ENCODE measurements at regions not wholly inside any gene's neighbourhood (a gene's known extent, or its start where the extent isn't known, plus 50 kb on each side); places are given as distances from the start of the nearest gene placed in this dataset.

DNA sequence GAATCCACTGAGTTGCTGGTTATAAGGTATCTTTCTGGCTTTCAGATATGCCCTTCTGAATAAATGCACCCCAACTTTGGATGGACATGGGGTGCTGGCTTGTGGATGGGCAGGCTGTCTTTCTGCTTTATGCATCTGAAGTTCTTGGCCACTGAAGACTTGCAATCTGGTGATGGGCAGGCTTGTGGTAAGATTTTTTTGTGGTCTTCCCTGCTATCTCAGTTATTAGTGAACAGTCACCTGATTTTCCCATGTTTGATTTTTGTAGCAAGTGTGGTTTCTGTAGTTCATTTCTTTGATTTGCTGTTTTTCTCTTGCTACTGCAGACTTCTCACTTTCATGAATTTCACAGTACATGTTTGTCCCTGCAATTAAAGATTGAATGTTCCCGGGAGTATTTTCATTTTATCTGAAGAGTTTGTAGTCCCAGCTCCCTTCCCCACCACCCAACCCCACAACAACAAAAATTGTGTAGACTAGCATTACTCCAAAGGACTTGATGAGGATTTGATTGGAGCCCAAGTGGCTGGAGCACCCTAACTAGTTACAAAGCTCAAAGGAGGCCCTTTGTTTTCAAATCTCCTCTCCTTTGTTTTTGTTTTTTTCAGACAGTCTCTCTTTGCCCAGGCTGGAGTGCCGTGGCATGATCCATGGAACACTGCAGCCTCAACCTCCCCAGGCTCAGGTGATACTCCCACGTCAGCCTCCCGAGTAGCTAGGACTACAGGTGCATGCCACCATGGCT lies 63.6 kb upstream of the MGAT5 start:
- TF ChIP-seq POLR2A (IDR thresholded peaks at IDR 0.05; ENCODE audit: low read depth, low read length) (no peak), CHD1 (IDR thresholded peaks at IDR 0.05; ENCODE audit: low read depth, low read length) (no peak), RCOR1 (IDR thresholded peaks at IDR 0.05; ENCODE audit: insufficient replicate concordance, low read length) (no peak), BHLHE40 (IDR thresholded peaks at IDR 0.05; ENCODE audit: low read depth, low read length) (no peak), RAD21 (IDR thresholded peaks at IDR 0.05; ENCODE audit: low read length) (no peak), RFX5 (IDR thresholded peaks at IDR 0.05; ENCODE audit: low read depth, low read length) (no peak), FOS (IDR thresholded peaks at IDR 0.05; ENCODE audit: low read depth, low read length) (no peak), NFE2L2 (IDR thresholded peaks at IDR 0.05; ENCODE audit: low read depth, low read length) (no peak), MAZ (IDR thresholded peaks at IDR 0.05; ENCODE audit: borderline replicate concordance, low read depth, low read length) (no peak), CEBPB (IDR thresholded peaks at IDR 0.05; ENCODE audit: low read depth, low read length) (no peak), MXI1 (IDR thresholded peaks at IDR 0.05; ENCODE audit: borderline replicate concordance, low read depth, low read length) (no peak), MAFK (IDR thresholded peaks at IDR 0.05; ENCODE audit: low read depth, low read length) (no peak), SMC3 (IDR thresholded peaks at IDR 0.05; ENCODE audit: low read depth, low read length) (no peak)
- TF ChIP-seq, protein P1, sequence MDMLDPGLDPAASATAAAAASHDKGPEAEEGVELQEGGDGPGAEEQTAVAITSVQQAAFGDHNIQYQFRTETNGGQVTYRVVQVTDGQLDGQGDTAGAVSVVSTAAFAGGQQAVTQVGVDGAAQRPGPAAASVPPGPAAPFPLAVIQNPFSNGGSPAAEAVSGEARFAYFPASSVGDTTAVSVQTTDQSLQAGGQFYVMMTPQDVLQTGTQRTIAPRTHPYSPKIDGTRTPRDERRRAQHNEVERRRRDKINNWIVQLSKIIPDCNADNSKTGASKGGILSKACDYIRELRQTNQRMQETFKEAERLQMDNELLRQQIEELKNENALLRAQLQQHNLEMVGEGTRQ (IDR thresholded peaks at IDR 0.05; ENCODE audit: low read depth, low read length) = no peak
- TF ChIP-seq, protein P2, sequence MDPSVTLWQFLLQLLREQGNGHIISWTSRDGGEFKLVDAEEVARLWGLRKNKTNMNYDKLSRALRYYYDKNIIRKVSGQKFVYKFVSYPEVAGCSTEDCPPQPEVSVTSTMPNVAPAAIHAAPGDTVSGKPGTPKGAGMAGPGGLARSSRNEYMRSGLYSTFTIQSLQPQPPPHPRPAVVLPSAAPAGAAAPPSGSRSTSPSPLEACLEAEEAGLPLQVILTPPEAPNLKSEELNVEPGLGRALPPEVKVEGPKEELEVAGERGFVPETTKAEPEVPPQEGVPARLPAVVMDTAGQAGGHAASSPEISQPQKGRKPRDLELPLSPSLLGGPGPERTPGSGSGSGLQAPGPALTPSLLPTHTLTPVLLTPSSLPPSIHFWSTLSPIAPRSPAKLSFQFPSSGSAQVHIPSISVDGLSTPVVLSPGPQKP (IDR thresholded peaks at IDR 0.05; ENCODE audit: borderline replicate concordance, low read depth, low read length) = no peak
- TF ChIP-seq, protein P3, sequence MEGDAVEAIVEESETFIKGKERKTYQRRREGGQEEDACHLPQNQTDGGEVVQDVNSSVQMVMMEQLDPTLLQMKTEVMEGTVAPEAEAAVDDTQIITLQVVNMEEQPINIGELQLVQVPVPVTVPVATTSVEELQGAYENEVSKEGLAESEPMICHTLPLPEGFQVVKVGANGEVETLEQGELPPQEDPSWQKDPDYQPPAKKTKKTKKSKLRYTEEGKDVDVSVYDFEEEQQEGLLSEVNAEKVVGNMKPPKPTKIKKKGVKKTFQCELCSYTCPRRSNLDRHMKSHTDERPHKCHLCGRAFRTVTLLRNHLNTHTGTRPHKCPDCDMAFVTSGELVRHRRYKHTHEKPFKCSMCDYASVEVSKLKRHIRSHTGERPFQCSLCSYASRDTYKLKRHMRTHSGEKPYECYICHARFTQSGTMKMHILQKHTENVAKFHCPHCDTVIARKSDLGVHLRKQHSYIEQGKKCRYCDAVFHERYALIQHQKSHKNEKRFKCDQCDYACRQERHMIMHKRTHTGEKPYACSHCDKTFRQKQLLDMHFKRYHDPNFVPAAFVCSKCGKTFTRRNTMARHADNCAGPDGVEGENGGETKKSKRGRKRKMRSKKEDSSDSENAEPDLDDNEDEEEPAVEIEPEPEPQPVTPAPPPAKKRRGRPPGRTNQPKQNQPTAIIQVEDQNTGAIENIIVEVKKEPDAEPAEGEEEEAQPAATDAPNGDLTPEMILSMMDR (conservative IDR thresholded peaks at IDR 0.05; ENCODE audit: low read depth, low read length) = no peak
- no peak overlapping the region for H2BK15ac ChIP-seq (ENCODE audit: low read depth, low read length)
- H2BK20ac ChIP-seq (ENCODE audit: low read depth, low read length) = no peak overlapping the region
- H4K20me1 ChIP-seq (ENCODE audit: insufficient read depth, low read length) = peaks cover 89% of the 10 kb centered on the region
- ATAC-seq (ENCODE audit: low read depth) = no peak
- H3K4ac ChIP-seq (ENCODE audit: low read depth, low read length) = no peak overlapping the region
- no TSS peak for BruUV-seq (replicated peaks)
- H3K27ac ChIP-seq (ENCODE audit: insufficient read depth, low read length) = no peak overlapping the region
- H2AK9ac ChIP-seq (replicated peaks; ENCODE audit: low read depth, low read length, poor library complexity) = no peak overlapping the region
- DNase-seq = no peak
- no peak overlapping the region for H2AFZ ChIP-seq (replicated peaks; ENCODE audit: low read length, poor library complexity)
- H2BK5ac ChIP-seq (ENCODE audit: low read depth, low read length, poor library complexity, severe bottlenecking) = no peak overlapping the region
- H3K4me1 ChIP-seq (ENCODE audit: control insufficient read depth, insufficient read depth, low read length) = peaks cover 7% of the 10 kb centered on the region
- H3K4me3 ChIP-seq (ENCODE audit: insufficient read depth, low read depth, low read length) = no peak overlapping the region
- no peaks in the 10 kb centered on the region for H3K27me3 ChIP-seq (ENCODE audit: control insufficient read depth, insufficient read depth, low read length)
- no CpG with 5 or more reads among the region's 4 CpGs for WGBS, 2 experiments (ENCODE audit: extremely low coverage in 2 of 2, insufficient read length in 1 of 2)
- H4K5ac ChIP-seq (ENCODE audit: low read depth, low read length) = no peak overlapping the region
- no peak overlapping the region for H3K56ac ChIP-seq (ENCODE audit: extremely low read depth, insufficient read depth, low read length)
- no peak overlapping the region for H3K14ac ChIP-seq (replicated peaks; ENCODE audit: low read depth, low read length)
- no peaks in the 10 kb centered on the region for H3K9me3 ChIP-seq (ENCODE audit: control insufficient read depth, insufficient read depth, low read length)
- dilution Hi-C loops (cut with HindIII; ENCODE audit: low sequenced_read_pairs, unreplicated experiment) (no loop called here), in situ Hi-C loops (cut with MboI; ENCODE audit: low sequenced_read_pairs) (no loop called here), intact Hi-C loops (cut with micrococcal nuclease) (no loop called here)
- H3K79me1 ChIP-seq (ENCODE audit: low read depth in 1 of 2, low read length in 2 of 2) = peaks cover 63 to 84% of the 10 kb centered on the region in 2 experiments
- peaks cover 22% of the 10 kb centered on the region for H3K9me1 ChIP-seq (ENCODE audit: insufficient read depth, low read length)
- no peak overlapping the region for H4K91ac ChIP-seq (ENCODE audit: insufficient read depth, low read depth, low read length)
- no peak overlapping the region for H3K4me2 ChIP-seq (ENCODE audit: low read depth, low read length)
- no peak overlapping the region for H3K18ac ChIP-seq (ENCODE audit: low read depth, low read length)
- H3K36me3 ChIP-seq (ENCODE audit: control insufficient read depth, insufficient read depth, low read length) = peaks cover 8% of the 10 kb centered on the region; the same call in 1 of the 2 replicates
- no peak overlapping the region for H4K8ac ChIP-seq (ENCODE audit: low read depth in 2 of 2, low read length in 2 of 2)
- ChIA-PET CTCF (no interaction called here), POLR2A (ENCODE audit: unreplicated experiment) (no interaction called here)
- H3K9ac ChIP-seq (ENCODE audit: low read depth, low read length) = no peak overlapping the region
- no peak overlapping the region for H2BK120ac ChIP-seq (ENCODE audit: low read depth, low read length)
- H2AK5ac ChIP-seq (ENCODE audit: low read depth, low read length) = no peak overlapping the region
- H3K23ac ChIP-seq (ENCODE audit: low read depth, low read length) = no peak overlapping the region
